Natural killer cell (primary cell): ENCODE measurements at regions not wholly inside any gene's neighbourhood (a gene's known extent, or its start where the extent isn't known, plus 50 kb on each side); places are given as distances from the start of the nearest gene placed in this dataset.

Source experiments
- ATAC-seq, 3 donors: fragments of 150-1000 bp in 2 of 3; fragments of 200-7000 bp in 1 of 3; cut with Tn5 transposase; 1 replicate in 1 of 3; 2 replicates in 2 of 3; pipeline ENCODE4 v1.10.0; 2021; ENCODE audit warnings: mild to moderate bottlenecking in 2 of 3, moderate library complexity in 2 of 3
- DNase-seq, 2 donors: peaks; one replicate each; pipeline versions ENCODE4 v3.0.0 to v3.0.0-alpha.2; 2013 to 2021; ENCODE audit warnings: mixed read lengths in 1 of 2
- H3K27ac ChIP-seq: one replicate; pipeline ENCODE4 v1.5.1; 2013; ENCODE audit warnings: mild to moderate bottlenecking, low read length
- H3K27me3 ChIP-seq: one replicate; pipeline ENCODE4 v1.6.1; 2013; ENCODE audit warnings: low read length; ENCODE audit not compliant: control insufficient read depth, insufficient read depth
- H3K36me3 ChIP-seq: one replicate; pipeline ENCODE4 v1.6.1; 2013; ENCODE audit warnings: low read length; ENCODE audit not compliant: control insufficient read depth, insufficient read depth
- H3K4me1 ChIP-seq: one replicate; pipeline ENCODE4 v1.6.1; 2013; ENCODE audit warnings: low read length; ENCODE audit not compliant: control insufficient read depth, insufficient read depth
- H3K4me3 ChIP-seq: one replicate; pipeline ENCODE4 v1.5.1; 2013; ENCODE audit warnings: low read length
- H3K9me3 ChIP-seq: one replicate; pipeline ENCODE4 v1.6.1; 2013; ENCODE audit warnings: low read length; ENCODE audit not compliant: control insufficient read depth, insufficient read depth
- H3K27ac Mint-ChIP-seq, 2 donors: one replicate each; pipeline ENCODE4 v1.8.0; 2022; ENCODE audit warnings: mild to moderate bottlenecking in 2 of 2, mixed read lengths in 2 of 2, moderate library complexity in 1 of 2
- H3K27me3 Mint-ChIP-seq, 2 donors: one replicate each; pipeline ENCODE4 v1.8.0; 2022; ENCODE audit warnings: low read depth in 2 of 2, mixed read lengths in 2 of 2
- H3K36me3 Mint-ChIP-seq: one replicate; pipeline ENCODE4 v1.8.0; 2022; ENCODE audit warnings: mixed read lengths
- H3K4me1 Mint-ChIP-seq, 2 donors: one replicate each; pipeline ENCODE4 v1.8.0; 2022; ENCODE audit warnings: mixed read lengths in 2 of 2
- H3K4me3 Mint-ChIP-seq: one replicate; pipeline ENCODE4 v1.8.0; 2022; ENCODE audit warnings: mild to moderate bottlenecking, moderate library complexity, mixed read lengths
- H3K9me3 Mint-ChIP-seq, 2 donors: one replicate each; pipeline ENCODE4 v1.8.0; 2022; ENCODE audit warnings: mixed read lengths in 2 of 2
- WGBS: methylation state at CpG from one replicate; pipeline ENCODE4 v1.1.7; 2013; ENCODE audit warnings: missing lambda C conversion rate; ENCODE audit not compliant: insufficient coverage; 5-methylcytosine and 5-hydroxymethylcytosine counted together
- intact Hi-C: fragments of 100-400 bp; cut with micrococcal nuclease; formaldehyde crosslinking; loops from one replicate; pipeline ENCODE4 v1.14.2; 2022
- TF ChIP-seq, protein P1 (sequence below): fragments of 200-600 bp; IDR thresholded peaks from one replicate; pipeline ENCODE4 v1.8.0; 2022; ENCODE audit warnings: antibody characterized with exemption

DNA sequence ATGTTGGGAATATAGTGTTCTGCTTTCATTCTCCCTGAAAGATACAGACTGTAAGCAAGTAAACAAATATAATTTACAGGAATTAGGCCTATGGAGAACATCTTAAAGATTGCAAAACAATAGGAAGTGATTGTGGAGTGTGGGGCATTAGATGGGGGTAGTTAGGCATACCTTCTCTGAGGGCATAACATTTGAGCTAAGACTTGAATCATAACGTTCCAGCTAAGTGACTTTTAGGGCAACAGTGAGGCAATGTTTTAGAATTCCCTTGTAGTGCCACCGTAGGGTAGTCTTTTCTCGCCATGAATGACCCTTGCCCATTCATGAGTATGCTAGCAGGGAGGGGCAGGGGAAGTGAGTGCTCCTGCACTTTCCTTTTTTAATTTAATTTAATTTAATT lies 173.3 kb downstream of the SPATA31D1 start:
- H3K4me3 ChIP-seq = no peak overlapping the region
- Mint-ChIP-seq H3K9me3 (peaks cover 2 to 9% of the 10 kb centered on the region in 2 donors), H3K27ac (no peak overlapping the region), H3K27me3 (no peaks in the 10 kb centered on the region), H3K4me3 (no peak overlapping the region), H3K36me3 (no peaks in the 10 kb centered on the region), H3K4me1 (no peaks in the 10 kb centered on the region)
- H3K36me3 ChIP-seq = no peaks in the 10 kb centered on the region
- H3K9me3 ChIP-seq = no peaks in the 10 kb centered on the region
- no peak overlapping the region for H3K27ac ChIP-seq
- H3K4me1 ChIP-seq = no peaks in the 10 kb centered on the region
- DNase-seq = no peak
- H3K27me3 ChIP-seq = no peaks in the 10 kb centered on the region
- intact Hi-C loops = no loop called here
- 81% methylated on average over 3 of the region's 3 CpGs for WGBS
- TF ChIP-seq, protein P1, sequence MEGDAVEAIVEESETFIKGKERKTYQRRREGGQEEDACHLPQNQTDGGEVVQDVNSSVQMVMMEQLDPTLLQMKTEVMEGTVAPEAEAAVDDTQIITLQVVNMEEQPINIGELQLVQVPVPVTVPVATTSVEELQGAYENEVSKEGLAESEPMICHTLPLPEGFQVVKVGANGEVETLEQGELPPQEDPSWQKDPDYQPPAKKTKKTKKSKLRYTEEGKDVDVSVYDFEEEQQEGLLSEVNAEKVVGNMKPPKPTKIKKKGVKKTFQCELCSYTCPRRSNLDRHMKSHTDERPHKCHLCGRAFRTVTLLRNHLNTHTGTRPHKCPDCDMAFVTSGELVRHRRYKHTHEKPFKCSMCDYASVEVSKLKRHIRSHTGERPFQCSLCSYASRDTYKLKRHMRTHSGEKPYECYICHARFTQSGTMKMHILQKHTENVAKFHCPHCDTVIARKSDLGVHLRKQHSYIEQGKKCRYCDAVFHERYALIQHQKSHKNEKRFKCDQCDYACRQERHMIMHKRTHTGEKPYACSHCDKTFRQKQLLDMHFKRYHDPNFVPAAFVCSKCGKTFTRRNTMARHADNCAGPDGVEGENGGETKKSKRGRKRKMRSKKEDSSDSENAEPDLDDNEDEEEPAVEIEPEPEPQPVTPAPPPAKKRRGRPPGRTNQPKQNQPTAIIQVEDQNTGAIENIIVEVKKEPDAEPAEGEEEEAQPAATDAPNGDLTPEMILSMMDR = no peak
- ATAC-seq = no peak

- no peaks in the 10 kb centered on the region for H3K4me1 Mint-ChIP-seq
- H3K27me3 Mint-ChIP-seq = no peaks in the 10 kb centered on the region
- Histone ChIP-seq H3K9me3 (no peaks in the 10 kb centered on the region), H3K27me3 (no peaks in the 10 kb centered on the region), H3K4me3 (no peak overlapping the region), H3K36me3 (no peaks in the 10 kb centered on the region), H3K4me1 (no peaks in the 10 kb centered on the region), H3K27ac (no peak overlapping the region)
- 93% methylated on average over 2 of the region's 2 CpGs for WGBS
- TF ChIP-seq, protein P1 = no peak
- H3K9me3 Mint-ChIP-seq = peaks cover 2 to 9% of the 10 kb centered on the region in 2 donors
- no peak for DNase-seq
- intact Hi-C loops = no loop called here
- H3K27ac Mint-ChIP-seq = no peak overlapping the region
- ATAC-seq = no peak
- H3K36me3 Mint-ChIP-seq = no peaks in the 10 kb centered on the region
- no peak overlapping the region for H3K4me3 Mint-ChIP-seq
Measured at GRCh38 chr9:82164159-82164558, 175.6 kb downstream of the SPATA31D1 start.

- no peaks in the 10 kb centered on the region for H3K27me3 Mint-ChIP-seq
- WGBS = 84% methylated on average over 4 of the region's 4 CpGs
- H3K36me3 ChIP-seq = no peaks in the 10 kb centered on the region
Measured at GRCh38 chr9:82167296-82167695, 178.7 kb downstream of the SPATA31D1 start.

GRCh38 chr9:82168585-82168984 lies 180.0 kb downstream of the SPATA31D1 start:
- no peaks in the 10 kb centered on the region for H3K36me3 ChIP-seq
- no peaks in the 10 kb centered on the region for H3K4me1 Mint-ChIP-seq
- no peaks in the 10 kb centered on the region for H3K27me3 Mint-ChIP-seq
- 81% methylated on average over 3 of the region's 3 CpGs for WGBS
- H3K4me1 ChIP-seq = no peaks in the 10 kb centered on the region
- H3K27ac ChIP-seq = no peak overlapping the region
- DNase-seq (no peak), ATAC-seq (no peak)
- intact Hi-C loops = no loop called here
- TF ChIP-seq, protein P1 = no peak
- H3K4me3 ChIP-seq = no peak overlapping the region
- no peak overlapping the region for H3K27ac Mint-ChIP-seq
- H3K9me3 ChIP-seq = no peaks in the 10 kb centered on the region
- H3K36me3 Mint-ChIP-seq = no peaks in the 10 kb centered on the region
- H3K9me3 Mint-ChIP-seq = no peaks in the 10 kb centered on the region
- no peaks in the 10 kb centered on the region for H3K27me3 ChIP-seq
- no peak overlapping the region for H3K4me3 Mint-ChIP-seq

More at GRCh38 chr9:82167296-82167695, 178.7 kb downstream of the SPATA31D1 start:
- no peaks in the 10 kb centered on the region for H3K36me3 Mint-ChIP-seq
- H3K27me3 ChIP-seq = no peaks in the 10 kb centered on the region
- ATAC-seq (no peak), DNase-seq (no peak)
- TF ChIP-seq, protein P1 = no peak
- H3K27ac ChIP-seq = no peak overlapping the region
- H3K4me1 ChIP-seq = no peaks in the 10 kb centered on the region
- H3K4me3 Mint-ChIP-seq = no peak overlapping the region
- H3K27ac Mint-ChIP-seq = no peak overlapping the region
- no peaks in the 10 kb centered on the region for H3K9me3 ChIP-seq
- H3K9me3 Mint-ChIP-seq = peaks cover 2% of the 10 kb centered on the region in 2 donors
- H3K4me1 Mint-ChIP-seq = no peaks in the 10 kb centered on the region
- no peak overlapping the region for H3K4me3 ChIP-seq
- intact Hi-C loops = no loop called here
